ENCODE measurements at regions not wholly inside any gene's neighbourhood (a gene's known extent, or its start where the extent isn't known, plus 50 kb on each side); places are given as distances from the start of the nearest gene placed in this dataset.
"Not testable (repeated sequence)": the region's sequence is repeated elsewhere in the genome, so short reads cannot be mapped to it uniquely, and the experiment has no call there.

DNA sequence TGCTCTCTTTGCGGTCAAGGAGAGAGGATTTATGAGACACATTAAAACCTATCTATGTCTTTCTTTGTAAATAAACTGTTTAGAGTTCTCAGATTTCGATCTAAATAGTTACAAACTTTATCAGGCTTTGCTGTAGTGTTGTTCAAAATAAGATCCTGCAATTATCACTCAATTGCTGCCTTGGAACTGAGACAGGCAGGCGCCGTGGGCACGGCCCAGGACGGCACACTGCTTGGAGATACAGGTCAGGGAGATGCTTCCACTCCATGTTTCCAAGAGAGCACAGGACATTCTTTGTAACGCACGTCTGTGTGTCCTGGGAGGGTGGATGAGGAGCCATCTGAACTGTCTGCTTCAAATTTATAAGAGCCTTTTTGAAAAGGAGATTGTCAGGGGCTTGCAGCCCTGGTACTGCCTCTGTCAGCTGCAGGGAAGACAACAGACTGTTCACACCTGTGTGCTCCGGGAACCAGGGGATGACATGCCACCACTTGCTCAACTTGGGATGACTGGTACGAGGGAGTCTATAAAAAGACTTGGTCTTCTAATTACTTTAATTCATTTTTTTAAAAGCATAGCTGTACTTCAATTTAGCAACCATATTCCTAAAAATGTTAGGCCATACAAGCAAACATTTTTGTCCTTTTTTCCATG lies 472.9 kb upstream of the RUNX1 start:
- DNase-seq (ENCODE audit: low spot score) = no peak

DNA sequence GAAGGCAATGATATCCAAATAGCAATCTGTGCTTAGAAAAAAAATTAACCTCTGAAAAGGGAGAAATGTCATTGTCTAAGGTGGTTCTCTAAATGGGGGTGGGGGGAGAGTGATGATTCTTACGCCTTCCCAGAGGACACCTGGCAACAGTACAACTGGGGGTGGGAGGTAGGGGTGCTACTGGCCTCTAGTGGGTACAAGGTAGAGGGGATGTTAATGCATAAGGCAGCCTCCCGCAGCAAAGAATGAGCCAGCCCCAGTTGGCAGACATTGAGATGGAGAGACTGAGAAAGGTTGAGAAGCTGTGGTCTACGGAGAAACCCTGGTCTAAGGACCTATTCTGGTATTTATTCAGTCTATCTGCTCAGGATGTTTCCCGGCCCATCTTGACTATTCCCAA lies 472.2 kb upstream of the RUNX1 start:
- DNase-seq (ENCODE audit: low spot score) = no peak

DNA sequence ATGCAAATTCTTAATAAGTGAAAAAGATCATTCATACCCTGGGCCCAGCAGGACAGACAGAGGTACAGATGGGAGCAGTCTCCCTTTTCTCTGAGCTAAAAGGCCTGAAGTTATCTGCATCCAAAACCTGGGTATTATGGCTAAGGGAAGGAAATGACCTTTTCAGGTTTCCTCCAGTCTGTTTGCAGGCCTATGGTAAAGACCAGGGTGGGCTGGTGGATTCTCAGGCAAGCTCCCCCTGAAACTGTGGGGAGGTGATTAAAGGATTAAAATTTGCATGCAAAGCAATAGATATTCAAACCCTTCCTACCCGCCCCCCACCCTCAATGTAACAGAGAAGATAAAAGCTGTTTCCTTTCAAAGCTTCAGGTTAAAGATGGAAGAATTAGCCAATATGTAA lies 471.8 kb upstream of the RUNX1 start:
- no peak for DNase-seq (ENCODE audit: low spot score)

DNA sequence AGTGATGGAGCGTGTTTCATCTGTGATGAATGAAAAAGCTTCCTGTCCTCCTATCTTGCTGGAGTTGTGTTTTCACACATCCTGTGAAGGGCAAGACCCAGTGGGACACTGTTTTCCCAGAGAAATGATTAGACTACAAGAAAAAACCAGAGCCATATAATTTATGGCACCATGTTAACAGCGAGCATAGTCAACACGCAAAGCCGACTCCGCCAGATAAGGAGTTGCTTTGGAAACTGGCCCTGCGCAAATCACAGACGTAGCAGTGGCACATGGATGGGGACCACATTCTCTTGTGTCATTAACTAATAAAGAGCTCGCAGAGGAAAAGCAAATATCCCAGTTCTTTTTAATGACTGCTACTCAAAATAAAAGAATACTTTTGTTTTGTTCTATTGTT lies 471.2 kb upstream of the RUNX1 start:
- no peak for DNase-seq (ENCODE audit: low spot score)

DNA sequence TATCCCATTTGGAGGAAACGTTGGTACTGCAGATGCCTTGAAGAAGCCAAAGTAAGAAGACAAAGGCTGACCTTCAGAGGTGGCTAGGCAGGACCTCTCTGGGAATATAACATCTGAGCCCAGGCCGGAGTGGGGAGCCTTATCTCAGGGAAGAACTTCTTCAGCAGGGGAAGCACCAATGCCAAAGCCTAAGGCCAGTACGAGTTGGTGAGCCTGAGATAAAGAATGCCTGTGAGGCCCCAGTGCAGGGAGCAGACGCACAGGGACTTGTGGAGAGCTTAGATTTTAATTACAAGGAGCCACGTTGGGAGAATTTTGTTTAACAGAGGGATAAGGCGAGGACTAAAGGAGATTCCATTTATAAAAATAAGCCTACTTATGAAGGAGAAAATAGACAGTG lies 468.8 kb upstream of the RUNX1 start:
- no peak for DNase-seq (ENCODE audit: low spot score)

DNA sequence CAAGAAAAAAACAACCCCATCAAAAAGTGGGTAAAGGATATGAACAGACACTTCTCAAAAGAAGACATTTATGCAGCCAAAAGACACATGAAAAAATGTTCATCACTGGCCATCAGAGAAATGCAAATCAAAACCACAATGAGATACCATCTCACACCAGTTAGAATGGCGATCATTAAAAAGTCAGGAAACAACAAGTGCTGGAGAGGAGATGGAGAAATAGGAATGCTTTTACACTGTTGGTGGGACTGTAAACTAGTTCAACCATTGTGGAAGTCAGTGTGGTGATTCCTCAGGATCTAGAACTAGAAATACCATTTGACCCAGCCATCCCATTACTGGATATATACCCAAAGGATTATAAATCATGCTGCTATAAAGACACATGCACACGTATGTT lies 467.2 kb upstream of the RUNX1 start:
- not testable (repeated sequence) for DNase-seq (ENCODE audit: low spot score)

DNA sequence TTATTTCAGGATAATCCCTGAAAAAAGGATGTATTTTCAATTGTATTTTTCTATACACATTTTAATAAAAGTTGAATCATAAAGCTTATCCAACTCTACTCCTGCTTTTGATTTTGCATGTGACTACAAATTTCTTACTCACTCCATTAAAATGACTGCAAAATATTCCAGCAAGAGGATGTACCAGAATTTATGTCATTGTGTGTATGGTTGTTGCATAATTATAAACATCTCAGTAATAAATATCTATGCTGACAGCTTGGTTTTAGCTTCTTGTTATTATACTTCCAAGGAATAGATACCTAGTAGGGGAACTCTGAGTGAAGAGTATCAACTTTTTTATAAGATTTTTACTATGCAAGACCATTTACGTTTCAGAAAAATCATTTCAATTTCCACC lies 463.2 kb upstream of the RUNX1 start:
- no peak for DNase-seq (ENCODE audit: low spot score)

DNA sequence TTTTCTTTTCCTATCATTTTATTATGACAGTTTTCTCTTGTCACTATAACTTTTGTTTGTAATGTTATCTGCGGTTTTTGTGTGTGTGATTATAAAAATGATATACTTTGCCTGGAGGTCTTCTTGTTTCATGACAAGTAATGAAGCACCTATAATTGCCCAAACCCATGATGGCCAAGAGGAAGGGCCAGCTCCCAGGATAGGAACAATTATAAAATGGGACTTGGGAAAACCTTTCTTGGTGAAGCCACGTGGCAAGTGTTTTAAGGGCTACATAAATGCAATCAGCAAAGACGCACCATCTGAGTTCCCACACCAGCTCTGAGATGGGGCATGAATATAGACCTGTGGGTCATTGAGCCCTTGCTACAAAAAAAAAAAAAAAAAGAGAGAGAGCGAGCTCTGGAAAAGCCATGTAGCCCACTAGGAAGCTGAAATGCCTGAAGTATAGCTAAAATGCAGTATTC lies 462.6 kb upstream of the RUNX1 start:
- no peak for DNase-seq (ENCODE audit: low spot score)

DNA sequence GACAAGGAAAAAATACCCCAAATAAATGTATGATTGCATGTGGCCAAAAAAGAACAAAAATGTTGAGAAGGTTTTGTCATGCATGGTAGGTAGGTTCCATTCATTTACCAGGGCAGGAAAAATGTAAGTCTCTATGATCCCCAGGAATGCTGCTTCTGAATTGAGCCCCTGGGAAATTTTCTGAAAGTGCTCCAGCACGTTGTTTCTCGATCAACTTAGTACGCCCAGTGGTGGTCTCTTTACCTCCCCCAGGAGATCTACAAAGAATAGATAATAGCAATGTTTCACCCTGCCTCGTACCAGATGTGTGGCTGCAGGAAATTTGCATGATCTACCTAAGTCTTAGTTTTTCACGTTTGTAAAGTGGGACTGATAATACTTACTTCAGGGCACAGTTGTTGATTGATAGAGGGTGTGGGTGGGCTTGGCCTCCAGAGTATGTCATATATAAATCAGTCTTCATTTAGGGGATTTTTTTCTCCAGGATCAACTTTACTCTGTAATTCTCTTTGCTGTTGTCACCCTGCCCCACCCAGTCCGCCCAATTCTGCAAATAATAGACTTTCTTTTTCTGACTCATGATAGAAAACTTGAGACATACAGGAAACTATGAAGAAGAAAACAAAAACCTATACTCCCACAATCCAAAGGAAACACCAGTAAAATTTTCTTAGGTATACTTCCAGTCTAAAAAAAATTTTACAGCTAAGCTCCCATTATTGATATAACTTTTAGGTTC lies 462.0 kb upstream of the RUNX1 start:
- no peak for DNase-seq (ENCODE audit: low spot score)

DNA sequence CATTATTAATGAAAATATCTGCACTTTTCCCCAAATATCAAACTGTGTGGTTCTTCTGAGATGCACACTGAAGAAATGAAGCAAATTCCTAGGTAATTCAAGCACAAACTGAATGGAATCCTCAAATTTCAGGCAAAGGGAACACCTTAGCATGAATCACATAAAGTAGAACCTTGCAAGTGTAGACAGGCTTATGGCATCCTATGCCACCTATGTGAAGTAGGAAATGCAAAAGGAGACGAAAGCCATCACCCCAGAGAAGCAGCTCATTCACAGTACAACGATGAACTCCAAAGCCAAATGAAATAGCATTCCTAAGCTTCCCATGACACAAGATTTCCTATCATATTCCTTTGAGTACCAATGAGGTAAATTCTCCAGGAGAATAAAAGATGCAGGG lies 461.2 kb upstream of the RUNX1 start:
- no peak for DNase-seq (ENCODE audit: low spot score)

DNA sequence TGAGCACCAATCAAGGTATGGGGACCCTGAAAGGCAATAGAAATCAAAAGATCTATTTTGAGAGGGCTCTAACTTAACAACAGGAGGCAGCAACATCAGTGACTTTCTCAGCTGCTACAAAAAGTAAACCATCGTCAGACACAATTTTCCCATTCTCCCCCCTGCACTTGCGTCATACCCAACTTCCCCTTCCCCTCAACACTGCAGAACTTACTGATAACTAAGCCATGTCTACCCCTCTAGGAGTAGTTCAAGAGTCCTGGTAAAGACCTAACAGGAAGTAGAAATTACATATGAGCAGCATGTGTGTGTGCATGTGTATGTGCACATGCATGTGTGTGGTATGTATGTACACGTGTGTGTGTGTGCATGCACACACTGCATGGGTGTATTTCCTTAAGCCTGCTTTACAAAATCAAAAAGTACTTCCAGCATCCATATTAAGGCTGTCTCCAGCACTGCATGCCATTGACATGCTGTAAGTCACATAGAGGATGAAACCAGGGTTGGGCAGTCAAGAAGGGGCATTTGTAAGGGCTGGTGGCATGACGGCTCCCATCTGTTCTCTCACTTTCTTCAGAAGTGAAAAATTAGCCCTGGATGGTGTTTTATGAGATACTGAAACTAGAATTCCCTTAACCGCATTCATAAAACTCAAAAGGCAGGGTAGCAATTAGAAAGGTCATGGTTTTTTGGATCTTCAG lies 460.1 kb upstream of the RUNX1 start:
- no peak for DNase-seq (ENCODE audit: low spot score)

DNA sequence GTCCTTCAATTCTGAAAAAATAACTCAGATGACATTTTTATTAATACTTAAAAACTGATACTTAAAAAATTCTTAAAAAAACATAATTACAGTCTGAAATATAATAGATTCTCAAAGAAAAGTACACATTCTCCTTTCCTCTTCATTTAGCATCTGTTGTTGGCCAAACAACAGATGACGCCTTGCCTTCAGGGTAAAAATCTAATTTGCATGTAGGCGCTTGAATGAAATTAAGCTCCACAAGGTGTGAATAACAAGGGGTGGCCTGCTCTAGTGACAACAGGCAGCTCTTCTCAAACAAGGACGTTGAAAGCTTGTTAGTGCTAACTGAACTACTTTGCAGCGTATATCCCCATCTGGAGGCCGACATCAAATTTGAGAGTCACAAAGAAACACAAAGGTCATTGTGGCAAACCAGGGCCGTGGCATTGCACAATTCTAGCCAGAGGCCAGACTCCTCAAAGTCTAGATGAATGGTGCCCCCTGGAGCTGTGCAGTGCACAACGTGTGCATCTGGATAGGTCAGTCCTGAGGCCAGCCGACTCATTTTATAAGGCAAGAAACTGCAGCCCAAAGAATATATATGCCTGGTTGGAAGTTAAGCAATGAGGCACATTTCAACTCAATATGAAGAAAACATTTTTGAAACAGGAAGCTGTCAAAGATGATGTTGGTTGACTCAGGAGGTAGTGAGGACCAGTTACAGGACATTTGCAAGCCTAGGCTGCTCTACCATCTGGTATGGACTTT lies 459.2 kb upstream of the RUNX1 start:
- DNase-seq (ENCODE audit: low spot score) = peak; percentile 59

DNA sequence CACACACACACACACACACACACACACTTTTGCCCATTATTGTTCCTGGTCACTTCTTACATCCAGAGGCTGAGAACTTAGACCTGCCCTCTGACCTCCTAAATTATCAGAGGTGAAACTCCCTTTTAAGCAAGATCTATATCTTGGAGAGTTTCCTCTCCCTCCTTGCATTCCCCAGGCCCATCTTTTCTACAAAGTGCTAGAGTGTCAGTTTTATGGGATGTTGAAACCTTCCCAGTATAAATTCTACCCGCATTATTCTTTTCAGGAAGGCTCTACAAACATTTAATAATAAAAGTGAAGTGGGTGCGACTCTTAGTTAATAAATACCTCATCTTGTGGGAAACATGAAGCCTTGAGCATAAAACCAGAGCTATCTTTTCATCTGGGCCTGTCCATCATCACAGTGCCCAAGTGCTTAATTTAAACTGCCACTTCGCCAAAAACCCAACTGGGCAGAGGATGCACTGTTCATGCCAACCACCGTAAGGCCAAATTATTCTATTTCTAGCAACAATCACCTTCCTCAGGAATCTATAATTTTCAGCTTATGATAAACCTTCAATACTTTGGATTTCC lies 458.2 kb upstream of the RUNX1 start:
- no peak for DNase-seq (ENCODE audit: low spot score)

DNA sequence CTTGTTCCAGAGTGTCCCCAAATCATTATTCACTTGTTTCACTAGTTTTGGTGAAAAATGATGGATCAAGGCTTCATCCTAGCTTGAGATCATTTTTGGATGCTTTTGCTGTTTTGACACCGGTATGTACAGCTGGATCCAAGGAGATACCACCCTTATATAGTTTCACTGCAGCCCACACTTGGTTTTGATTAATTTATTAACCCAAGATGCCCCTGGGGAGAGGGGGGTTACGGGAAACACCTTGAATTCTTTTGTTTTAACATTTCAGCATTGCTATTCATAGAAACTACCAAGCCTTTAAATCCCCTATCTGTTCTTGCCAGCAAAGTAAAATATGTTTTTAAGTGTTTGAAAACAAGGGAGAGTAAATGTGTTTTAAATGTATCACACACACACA lies 457.7 kb upstream of the RUNX1 start:
- DNase-seq (ENCODE audit: low spot score) = no peak

DNA sequence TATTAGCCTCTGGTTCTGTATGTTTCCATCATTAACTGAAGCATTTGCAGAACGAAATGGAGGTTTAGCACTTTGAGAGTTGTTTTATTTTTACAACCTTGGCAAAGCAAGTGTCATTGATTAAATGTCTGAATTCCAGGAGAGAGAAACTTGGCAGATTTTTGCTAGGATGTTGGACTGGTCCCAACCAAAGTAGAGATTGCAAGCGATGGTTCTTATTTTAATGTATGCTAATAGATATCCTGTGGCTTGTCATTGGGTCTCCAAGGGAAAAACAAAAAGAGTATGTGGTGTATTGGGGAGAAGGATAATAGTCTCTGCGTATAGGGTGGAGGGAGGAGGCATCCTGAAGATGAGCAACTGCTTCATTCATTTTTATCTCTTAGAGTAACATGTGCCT lies 457.2 kb upstream of the RUNX1 start:
- no peak for DNase-seq (ENCODE audit: low spot score)

DNA sequence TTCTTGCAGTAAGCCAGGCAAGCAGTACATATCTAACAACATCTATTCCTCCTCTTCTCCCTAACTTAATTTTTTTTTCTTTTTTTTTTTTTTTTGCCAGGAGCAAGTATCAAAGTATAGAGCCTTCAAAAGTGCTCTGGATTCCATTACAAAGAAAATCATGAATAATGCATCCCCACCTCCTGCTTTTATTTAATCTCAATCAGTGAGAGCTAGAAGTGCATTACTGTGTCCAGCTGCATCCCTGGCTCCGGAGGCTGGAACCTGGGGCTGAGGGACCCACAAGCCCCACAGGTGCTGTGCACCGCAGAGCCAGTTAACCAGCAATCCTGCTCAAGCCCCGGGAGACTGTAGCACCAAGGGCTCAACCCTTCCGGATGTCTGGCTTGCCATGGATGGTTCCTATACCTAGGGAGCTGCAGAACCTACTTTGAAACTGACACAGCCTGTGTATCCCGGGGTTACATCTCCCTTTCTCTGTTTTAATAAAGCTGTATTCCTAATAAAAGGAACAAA lies 455.9 kb upstream of the RUNX1 start:
- no peak for DNase-seq (ENCODE audit: low spot score)

DNA sequence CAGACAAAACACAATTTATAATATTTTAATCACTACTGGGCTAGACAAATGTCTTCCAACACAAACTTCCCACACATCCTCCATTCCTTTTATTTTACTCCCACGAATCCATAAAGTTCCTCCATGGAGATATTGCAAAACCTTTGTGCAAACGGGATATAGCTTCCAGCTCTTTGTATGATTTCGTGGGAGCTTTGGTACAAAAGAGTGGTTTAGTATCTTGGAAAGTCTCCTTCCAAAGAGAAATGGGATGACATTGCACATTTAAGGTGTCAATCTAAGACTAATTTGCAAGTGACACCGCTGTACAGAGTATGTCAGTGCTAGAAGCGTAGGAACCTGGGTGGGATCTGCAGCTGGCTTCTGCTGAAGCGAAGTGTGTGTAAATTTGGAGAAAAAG lies 455.2 kb upstream of the RUNX1 start:
- DNase-seq (ENCODE audit: low spot score) = no peak

DNA sequence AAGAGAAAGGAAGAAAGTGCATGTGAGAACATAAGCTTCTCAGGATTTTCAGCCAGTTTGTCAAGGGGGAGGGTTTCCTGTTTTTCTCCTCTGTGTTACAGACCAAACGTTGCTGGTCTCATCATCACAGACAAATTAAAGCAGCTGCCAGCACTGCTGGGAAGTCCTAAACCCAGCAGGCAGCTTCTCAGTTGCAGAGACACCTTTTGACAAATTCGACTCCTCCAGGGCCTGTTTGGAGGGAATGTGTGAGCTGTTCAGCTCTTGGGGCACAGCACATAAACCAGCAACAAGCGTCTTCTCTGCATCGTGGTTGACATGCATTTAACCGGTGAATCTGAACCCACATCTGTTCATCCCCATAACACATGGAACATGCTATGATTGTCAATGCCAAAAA lies 454.6 kb upstream of the RUNX1 start:
- no peak for DNase-seq (ENCODE audit: low spot score)

DNA sequence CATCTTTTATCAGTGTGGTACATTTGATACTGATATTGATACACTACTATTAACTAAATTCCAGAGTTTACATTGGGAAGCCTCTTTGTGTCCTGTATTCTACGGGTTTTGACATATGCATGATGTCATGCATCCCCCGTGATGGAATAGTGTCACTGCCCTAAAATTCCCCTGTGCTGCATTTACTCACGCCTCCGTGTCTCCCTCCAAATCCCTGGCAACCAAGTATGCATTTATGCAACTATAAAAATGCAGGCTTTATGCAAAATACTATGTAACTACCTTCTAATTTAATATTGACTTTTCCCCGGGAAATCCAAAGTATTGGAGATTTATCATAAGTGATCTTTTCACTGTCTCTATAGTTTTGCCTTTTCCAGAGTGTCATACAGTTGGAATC lies 453.7 kb upstream of the RUNX1 start:
- no peak for DNase-seq (ENCODE audit: low spot score)

DNA sequence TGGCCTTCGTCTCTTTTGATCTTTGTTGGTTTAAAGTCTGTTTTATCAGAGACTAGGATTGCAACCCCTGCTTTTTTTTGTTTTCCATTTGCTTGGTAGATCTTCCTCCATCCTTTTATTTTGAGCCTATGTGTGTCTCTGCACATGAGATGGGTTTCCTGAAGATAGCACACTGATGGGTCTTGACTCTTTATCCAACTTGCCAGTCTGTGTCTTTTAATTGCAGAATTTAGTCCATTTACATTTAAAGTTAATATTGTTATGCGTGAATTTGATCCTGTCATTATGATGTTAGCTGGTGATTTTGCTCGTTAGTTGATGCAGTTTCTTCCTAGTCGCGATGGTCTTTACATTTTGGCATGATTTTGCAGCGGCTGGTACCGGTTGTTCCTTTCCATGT lies 448.4 kb upstream of the RUNX1 start:
- not testable (repeated sequence) for DNase-seq (ENCODE audit: low spot score)

DNA sequence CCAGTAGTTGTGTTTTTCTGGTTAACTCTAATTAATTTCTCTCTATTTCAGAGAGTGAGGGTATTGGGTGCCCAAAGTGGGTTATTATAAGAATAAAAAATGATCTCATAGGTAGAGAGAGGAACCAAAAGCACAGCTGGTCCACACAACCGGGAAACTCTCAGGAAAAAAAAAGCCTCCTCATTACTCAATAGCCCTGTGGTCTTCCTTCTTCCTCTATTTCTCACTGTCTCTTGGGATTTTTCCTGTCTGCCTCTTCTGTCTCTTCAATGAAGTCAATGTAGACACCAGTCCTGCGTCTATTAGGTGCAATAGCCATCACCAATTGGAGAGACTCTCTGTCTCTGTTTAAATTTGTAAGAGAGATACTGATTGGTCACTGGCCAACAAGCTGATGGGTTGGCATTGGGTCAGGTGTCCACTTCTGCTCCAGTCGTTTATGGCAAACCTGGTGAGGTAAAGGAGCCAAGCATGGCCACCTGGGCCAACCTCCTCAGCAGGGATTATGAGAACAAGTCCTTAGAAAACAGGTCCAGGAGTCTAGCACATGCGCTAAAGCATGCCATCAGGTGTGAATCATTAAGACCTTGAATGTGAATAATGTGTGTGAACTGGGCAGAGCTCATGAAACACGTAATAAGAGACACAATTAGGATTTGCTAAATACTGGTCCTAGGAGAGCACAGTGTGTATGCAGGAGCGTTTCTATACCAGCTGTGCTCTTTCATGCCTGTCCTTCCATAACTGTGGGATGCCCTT lies 443.0 kb upstream of the RUNX1 start:
- DNase-seq (ENCODE audit: low spot score) = no peak
